RPMI8226 (cell line): ENCODE measurements at regions not wholly inside any gene's neighbourhood (a gene's known extent, or its start where the extent isn't known, plus 50 kb on each side); places are given as distances from the start of the nearest gene placed in this dataset.
A peak's percentile ranks its signal among the peaks of the same experiment; 100 is the strongest.
"Not testable (repeated sequence)": the region's sequence is repeated elsewhere in the genome, so short reads cannot be mapped to it uniquely, and the experiment has no call there.

Experiments used
- DNase-seq: peaks from one replicate; pipeline ENCODE4 v3.0.0-alpha.2; 2015

DNA sequence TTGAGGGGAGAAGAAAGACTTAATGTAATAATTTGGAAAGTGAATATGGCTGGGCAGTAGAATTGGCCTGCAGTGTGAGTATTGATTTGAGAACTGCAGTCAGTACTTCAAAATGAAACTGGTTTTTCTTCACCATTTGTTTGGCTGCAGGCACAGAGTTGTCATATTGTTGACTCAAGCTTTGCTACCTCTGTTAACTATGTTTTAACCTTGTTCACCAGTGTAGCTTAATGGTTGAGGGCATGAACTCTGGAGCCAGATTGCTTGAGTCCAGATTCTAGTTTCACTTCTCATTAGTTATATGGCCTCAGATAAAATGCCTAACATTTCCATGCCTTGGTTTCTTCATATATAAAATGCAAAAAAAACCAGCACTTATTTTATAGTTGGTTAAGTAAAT is 64.1 kb downstream of the CFAP44 start:
- DNase-seq, result peak; percentile 27

DNA sequence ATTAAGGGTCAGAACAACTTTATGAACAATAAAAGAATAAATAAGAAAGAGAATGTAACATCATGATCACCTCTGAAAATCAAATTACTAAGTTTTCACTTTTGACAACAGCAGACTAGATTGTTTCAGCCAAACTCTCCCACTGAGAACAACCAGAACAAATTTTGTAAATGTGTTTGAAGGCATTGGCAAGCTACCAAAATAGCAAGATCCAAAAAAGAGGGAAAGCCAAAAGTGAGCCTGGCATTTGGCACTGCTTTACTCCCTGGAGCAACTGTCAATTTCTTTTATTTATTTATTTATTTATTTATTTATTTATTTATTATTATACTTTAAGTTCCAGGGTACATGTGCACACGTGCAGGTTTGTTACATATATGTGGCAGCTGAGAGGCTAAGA is 67.2 kb downstream of the CFAP44 start:
- DNase-seq, result no peak

DNA sequence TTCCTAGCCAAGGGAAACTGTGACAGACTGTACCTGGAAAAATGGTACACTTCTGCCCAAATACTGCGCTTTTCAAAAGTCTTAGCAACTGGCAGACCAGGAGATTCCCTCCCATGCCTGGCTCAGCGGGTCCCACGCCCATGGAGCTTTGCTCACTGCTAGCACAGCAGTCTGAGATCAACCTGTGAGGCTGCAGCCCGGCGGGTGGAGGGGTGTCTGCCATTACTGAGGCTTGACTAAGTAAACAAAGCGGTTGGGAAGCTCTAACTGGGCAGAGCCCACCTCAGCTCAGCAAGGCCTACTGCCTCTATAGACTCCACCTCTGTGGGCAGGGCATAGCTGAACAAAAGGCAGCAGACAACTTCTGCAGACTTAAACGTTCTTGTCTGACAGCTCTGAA is 74.5 kb downstream of the CFAP44 start:
- not testable (repeated sequence) for DNase-seq

DNA sequence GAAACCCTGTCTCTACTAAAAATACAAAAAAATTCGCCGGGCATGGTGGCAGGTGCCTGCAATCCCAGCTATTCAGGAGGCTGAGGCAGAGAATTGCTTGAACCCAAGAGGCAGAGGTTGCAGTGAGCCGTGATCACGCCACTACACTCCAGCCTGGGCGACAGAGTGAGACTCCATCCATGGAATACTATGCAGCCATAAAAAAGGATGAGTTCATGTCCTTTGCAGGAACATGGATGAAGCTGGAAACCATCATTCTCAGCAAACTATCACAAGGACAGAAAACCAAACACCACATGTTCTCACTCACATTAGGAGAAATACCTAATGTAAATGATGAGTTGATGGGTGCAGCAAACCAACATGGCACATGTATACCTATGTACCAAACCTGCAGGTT is 86.0 kb downstream of the CFAP44 start:
- not testable (repeated sequence) for DNase-seq

DNA sequence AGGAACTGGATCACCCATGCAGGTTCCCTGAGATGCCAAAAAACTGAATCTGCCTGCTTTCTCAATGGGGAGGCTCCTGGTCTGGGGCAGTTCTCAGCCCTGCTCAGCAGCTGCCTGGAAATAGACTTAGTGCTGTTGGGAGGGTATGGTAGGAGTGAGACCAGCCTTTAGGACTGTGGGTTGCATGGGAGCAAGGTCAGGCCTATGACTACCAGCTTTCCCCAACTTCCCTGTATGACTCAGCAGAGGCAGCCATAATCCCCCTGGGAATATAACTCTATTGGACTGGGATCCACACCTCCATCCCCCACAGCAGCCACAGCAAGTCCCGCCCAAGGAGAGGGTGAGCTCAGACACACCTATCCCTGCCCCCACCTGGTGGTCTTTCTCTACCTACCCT is 87.0 kb downstream of the CFAP44 start:
- DNase-seq, result no peak

DNA sequence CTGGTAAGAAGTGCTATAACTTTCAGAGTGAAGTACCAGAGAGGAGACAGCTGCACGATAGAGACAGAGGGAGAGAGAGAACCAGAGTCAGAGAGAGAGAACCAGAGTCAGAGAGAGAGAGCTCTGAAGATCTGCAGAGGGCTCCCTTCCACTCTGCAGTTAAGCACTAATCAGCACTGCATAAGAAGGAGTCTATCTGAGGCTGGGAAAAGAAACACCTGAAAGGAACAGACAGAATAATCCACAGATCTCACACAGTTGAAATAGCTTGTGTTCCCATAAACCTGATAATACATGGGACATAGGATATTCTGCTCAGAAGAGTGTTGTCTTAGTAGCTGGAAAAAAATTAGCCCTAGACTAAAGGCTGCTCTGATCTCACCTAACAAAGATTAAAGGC is 87.6 kb downstream of the CFAP44 start:
- DNase-seq, result no peak

DNA sequence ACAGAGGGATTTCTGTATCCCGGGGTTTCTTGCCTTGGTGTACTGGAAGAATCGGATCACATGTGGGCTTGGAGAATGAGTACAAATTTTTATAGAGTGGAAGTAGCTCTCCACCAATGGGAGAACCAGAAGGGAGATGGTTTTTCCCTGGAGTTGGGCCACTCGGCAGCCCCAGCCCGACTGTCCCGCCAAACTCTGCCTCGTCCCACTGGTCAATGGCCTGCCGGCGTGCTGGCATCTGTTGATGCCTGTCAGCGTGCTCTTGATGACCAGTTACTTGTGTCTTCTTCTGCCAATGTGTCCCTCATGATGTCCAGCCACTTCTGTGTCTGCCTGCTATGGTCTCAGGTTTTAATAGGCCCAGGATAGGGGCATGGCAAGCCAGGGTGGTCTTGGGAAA is 100.5 kb downstream of the CFAP44 start:
- DNase-seq, result no peak

DNA sequence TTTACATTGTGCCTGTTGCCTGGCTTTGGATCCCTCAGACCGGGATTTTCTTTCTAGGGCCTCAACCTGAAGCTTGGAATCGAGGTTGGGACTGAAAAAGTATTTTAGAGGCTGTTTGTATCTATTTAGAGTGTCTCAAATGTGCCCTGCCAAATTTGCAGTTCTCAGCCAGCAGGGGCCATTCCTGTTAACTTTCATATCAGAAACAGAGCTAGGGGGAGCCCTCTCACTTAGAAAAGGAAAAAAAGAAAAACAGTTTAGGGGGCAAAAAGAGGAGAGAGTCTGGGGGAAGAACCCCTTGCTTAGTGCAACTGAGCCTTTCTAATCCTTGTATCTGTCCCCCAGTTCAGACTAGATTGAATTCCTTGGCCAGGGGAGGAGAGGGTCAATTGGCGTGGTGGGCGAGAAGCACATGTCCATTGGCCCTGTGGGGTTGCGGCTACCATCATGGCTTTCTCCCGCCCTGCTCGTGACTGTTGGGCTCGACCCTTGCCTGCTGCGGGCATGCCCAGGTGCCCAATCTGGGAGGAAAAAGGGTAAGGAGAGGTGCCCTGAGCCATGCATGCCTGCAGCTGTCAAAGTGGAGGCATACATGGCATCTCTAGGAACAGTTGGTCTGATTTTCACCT is 101.6 kb downstream of the CFAP44 start:
- no peak for DNase-seq
